ENCODE measurements at regions not wholly inside any gene's neighbourhood (a gene's known extent, or its start where the extent isn't known, plus 50 kb on each side); places are given as distances from the start of the nearest gene placed in this dataset.

- Histone ChIP-seq H3K23me2 (ENCODE audit: low read depth, low read length) (no peaks in the 10 kb centered on the region; the same call in 1 of the 2 replicates), H3K79me2 (ENCODE audit: control insufficient read depth in 1 of 2, insufficient read depth in 2 of 2, low read length in 2 of 2) (no peaks in the 10 kb centered on the region), H4K8ac (ENCODE audit: extremely low read depth, insufficient read depth, low read length) (no peak overlapping the region), H3K4me3 (ENCODE audit: extremely low read depth in 1 of 4, insufficient read depth in 2 of 4, low read depth in 3 of 4, low read length in 4 of 4) (no peak overlapping the region), H4K91ac (replicated peaks; ENCODE audit: insufficient read length, low read length) (no peak overlapping the region), H2BK5ac (ENCODE audit: low read depth, low read length) (no peak overlapping the region), H2AK5ac (ENCODE audit: low read depth, low read length) (no peak overlapping the region), H4K5ac (ENCODE audit: insufficient read length, low read depth, low read length) (no peak overlapping the region), H3K56ac (replicated peaks; ENCODE audit: insufficient read length, low read depth, low read length) (no peak overlapping the region), H2AFZ (ENCODE audit: low read length) (no peak overlapping the region), H2BK20ac (ENCODE audit: low read length) (no peak overlapping the region), H3K79me1 (ENCODE audit: low read depth, low read length) (no peaks in the 10 kb centered on the region), H2BK12ac (ENCODE audit: low read depth, low read length) (no peak overlapping the region), H3K27ac (ENCODE audit: low read depth, low read length) (no peak overlapping the region), H2BK15ac (ENCODE audit: low read length) (no peak overlapping the region), H2BK120ac (replicated peaks; ENCODE audit: low read depth, low read length) (no peak overlapping the region), H3K4ac (replicated peaks; ENCODE audit: insufficient read length, low read depth, low read length) (no peak overlapping the region), H3K9ac (replicated peaks in 1 of 4; ENCODE audit: extremely low read depth in 1 of 4, low read depth in 3 of 4, low read length in 3 of 4) (no peak overlapping the region), H3K9me3 (ENCODE audit: insufficient read depth in 2 of 2, low read depth in 1 of 2, low read length in 1 of 2) (no peaks in the 10 kb centered on the region), H3K23ac (ENCODE audit: insufficient read length) (no peak overlapping the region), H4K20me1 (replicated peaks in 1 of 2; ENCODE audit: control insufficient read depth in 1 of 2, insufficient read depth in 2 of 2, low read length in 2 of 2) (no peaks in the 10 kb centered on the region), H3K18ac (ENCODE audit: extremely low read depth, low read length) (no peak overlapping the region), H3K36me3 (ENCODE audit: control insufficient read depth in 2 of 4, insufficient read depth in 4 of 4, low read length in 3 of 4) (no peaks in the 10 kb centered on the region), H3K4me2 (ENCODE audit: insufficient read depth in 1 of 2, low read depth in 2 of 2, low read length in 2 of 2) (no peak overlapping the region), H3K27me3 (replicated peaks in 1 of 4; ENCODE audit: control insufficient read depth in 3 of 4, extremely low read depth in 1 of 4, insufficient read depth in 3 of 4, low read length in 3 of 4) (no peaks in the 10 kb centered on the region), H3K4me1 (replicated peaks in 1 of 4; ENCODE audit: control insufficient read depth in 3 of 4, insufficient read depth in 4 of 4, low read length in 3 of 4) (no peaks in the 10 kb centered on the region), H3K14ac (ENCODE audit: insufficient read length) (no peak overlapping the region)
- DNase-seq (ENCODE audit: low read depth in 1 of 2, low spot score in 2 of 2): peak in 1 of 2 experiments; percentile 16
- TF ChIP-seq, protein P1, sequence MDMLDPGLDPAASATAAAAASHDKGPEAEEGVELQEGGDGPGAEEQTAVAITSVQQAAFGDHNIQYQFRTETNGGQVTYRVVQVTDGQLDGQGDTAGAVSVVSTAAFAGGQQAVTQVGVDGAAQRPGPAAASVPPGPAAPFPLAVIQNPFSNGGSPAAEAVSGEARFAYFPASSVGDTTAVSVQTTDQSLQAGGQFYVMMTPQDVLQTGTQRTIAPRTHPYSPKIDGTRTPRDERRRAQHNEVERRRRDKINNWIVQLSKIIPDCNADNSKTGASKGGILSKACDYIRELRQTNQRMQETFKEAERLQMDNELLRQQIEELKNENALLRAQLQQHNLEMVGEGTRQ (IDR thresholded peaks at IDR 0.05; ENCODE audit: low read length): no peak
- TF ChIP-seq CREB1 (IDR thresholded peaks at IDR 0.05) (no peak), GTF2F1 (IDR thresholded peaks at IDR 0.05; ENCODE audit: borderline replicate concordance, low read depth, low read length) (no peak), EZH2 (IDR thresholded peaks at IDR 0.05; ENCODE audit: low read depth, low read length, severe bottlenecking) (no peak), SRF (IDR thresholded peaks at IDR 0.05; ENCODE audit: low read depth, low read length) (no peak), SAP30 (IDR thresholded peaks at IDR 0.05; ENCODE audit: insufficient read depth, insufficient replicate concordance, low read length) (no peak), ATF2 (IDR thresholded peaks at IDR 0.05; ENCODE audit: low read length) (no peak), POLR2A (IDR thresholded peaks at IDR 0.05; ENCODE audit: control extremely low read depth in 1 of 2, low read depth in 2 of 2, low read length in 2 of 2) (no peak), RXRA (IDR thresholded peaks at IDR 0.05; ENCODE audit: insufficient read depth, low read depth, low read length) (no peak), CTBP2 (IDR thresholded peaks at IDR 0.05; ENCODE audit: borderline replicate concordance, insufficient read depth, insufficient read length, low read length) (no peak), EP300 (IDR thresholded peaks at IDR 0.05; ENCODE audit: borderline replicate concordance in 1 of 2, low read depth in 2 of 2, low read length in 2 of 2) (no peak), KDM1A (IDR thresholded peaks at IDR 0.05; ENCODE audit: borderline replicate concordance, low read length) (no peak)
- FAIRE-seq: no peak
- 88% methylated on average over 5 of the region's 5 CpGs; no CpG with 5 or more reads in 1 of the 2 experiments for WGBS, 2 experiments (ENCODE audit: extremely low coverage in 1 of 2, insufficient coverage in 1 of 2, insufficient read length in 1 of 2, insufficient replicate concordance in 2 of 2, low coverage in 1 of 2, low lambda C conversion rate in 2 of 2, missing lambda C conversion rate in 1 of 2)
- ChIA-PET POLR2A (ENCODE audit: partially characterized antibody) (no interaction called here), CTCF (ENCODE audit: partially characterized antibody) (no interaction called here)
Observed at GRCh38 chr20:4415281-4415680, 166.2 kb upstream of the ADRA1D start.

All from H1 (cell line).